GM12878 (cell line): ENCODE measurements at regions not wholly inside any gene's neighbourhood (a gene's known extent, or its start where the extent isn't known, plus 50 kb on each side); places are given as distances from the start of the nearest gene placed in this dataset.

Experiments
- CBX3 ChIP-seq: fragments of 200-600 bp; sonication (generic); IDR thresholded peaks from 2 replicates; pipeline ENCODE4 v1.6.1; 2016; ENCODE audit warnings: low read depth, borderline replicate concordance
- CHD2 ChIP-seq: IDR thresholded peaks from 2 replicates; pipeline ENCODE4 v1.6.1; 2011; ENCODE audit warnings: low read depth, low read length, improper control_type of control experiment, borderline replicate concordance
- CTCF ChIP-seq, 3 experiments: IDR thresholded peaks in 2 of 3; conservative IDR thresholded peaks in 1 of 3; 2 replicates each; pipeline ENCODE4 v1.5.1; 2011; ENCODE audit warnings: low read depth in 3 of 3, low read length in 3 of 3, mild to moderate bottlenecking in 3 of 3, control low read depth in 2 of 3, moderate library complexity in 2 of 3, inconsistent platforms in 1 of 3, mixed read lengths in 1 of 3; ENCODE audit not compliant: control insufficient read depth in 2 of 3, insufficient read depth in 1 of 3; ENCODE audit errors: extremely low read depth in 1 of 3
- EZH2 ChIP-seq: IDR thresholded peaks from 2 replicates; pipeline ENCODE4 v1.6.1; 2012; ENCODE audit warnings: low read depth, mild to moderate bottlenecking, control low read depth, inconsistent platforms, low read length, borderline replicate concordance; ENCODE audit not compliant: control insufficient read depth
- GABPA ChIP-seq: IDR thresholded peaks from 2 replicates; pipeline ENCODE4 v1.6.1; 2014; ENCODE audit warnings: antibody characterized with exemption, low read depth, mild to moderate bottlenecking, inconsistent platforms
- KDM1A ChIP-seq: fragments of 200-600 bp; sonication (generic); IDR thresholded peaks from 2 replicates; pipeline ENCODE4 v1.6.1; 2016; ENCODE audit warnings: borderline replicate concordance
- RELA ChIP-seq: fragments of 450-650 bp; IDR thresholded peaks from 2 replicates; pipeline ENCODE4 v1.8.0; 2014; ENCODE audit warnings: borderline replicate concordance; ENCODE audit not compliant: partially characterized antibody
- REST ChIP-seq: IDR thresholded peaks from 2 replicates; pipeline ENCODE4 v1.6.1; 2012; ENCODE audit warnings: mild to moderate bottlenecking, low read depth, low read length
- SPI1 ChIP-seq: IDR thresholded peaks from 2 replicates; pipeline ENCODE4 v1.6.1; 2011; ENCODE audit warnings: low read depth, mild to moderate bottlenecking, low read length, moderate library complexity, borderline replicate concordance; ENCODE audit not compliant: insufficient read depth
- SUZ12 ChIP-seq: fragments of 200-600 bp; sonication (generic); IDR thresholded peaks from one replicate; pipeline ENCODE4 v1.6.1; 2018; ENCODE audit warnings: antibody characterized with exemption, mild to moderate bottlenecking; ENCODE audit not compliant: unreplicated experiment
- ZNF217 ChIP-seq: fragments of 450-650 bp; IDR thresholded peaks from 2 replicates; pipeline ENCODE4 v1.6.1; 2017; ENCODE audit warnings: antibody characterized with exemption, mild to moderate bottlenecking
- TF ChIP-seq, protein P1 (sequence below): IDR thresholded peaks from 2 replicates; pipeline ENCODE4 v1.6.1; 2012; ENCODE audit warnings: low read depth, low read length, improper control_type of control experiment

GRCh38 chr3:73175698-73176097, 114.2 kb downstream of the EBLN2 start:
- no peak for TF ChIP-seq GABPA
- TF ChIP-seq CTCF (IDR thresholded peaks at IDR 0.05 in 2 of 3, conservative IDR thresholded peaks at IDR 0.05 in 1 of 3; ENCODE audit: control insufficient read depth in 2 of 3, extremely low read depth in 1 of 3, insufficient read depth in 1 of 3, low read depth in 3 of 3, low read length in 3 of 3) = no peak
- TF ChIP-seq, protein P1, sequence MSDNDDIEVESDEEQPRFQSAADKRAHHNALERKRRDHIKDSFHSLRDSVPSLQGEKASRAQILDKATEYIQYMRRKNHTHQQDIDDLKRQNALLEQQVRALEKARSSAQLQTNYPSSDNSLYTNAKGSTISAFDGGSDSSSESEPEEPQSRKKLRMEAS = no peak
- TF ChIP-seq KDM1A = no peak
- no peak for TF ChIP-seq SPI1
- TF ChIP-seq CBX3 = no peak
- no peak for TF ChIP-seq REST
- no peak for TF ChIP-seq CHD2
- no peak for TF ChIP-seq SUZ12
- TF ChIP-seq EZH2 = no peak
- TF ChIP-seq RELA = no peak
- no peak for TF ChIP-seq ZNF217
